ENCODE measurements at regions not wholly inside any gene's neighbourhood (a gene's known extent, or its start where the extent isn't known, plus 50 kb on each side); places are given as distances from the start of the nearest gene placed in this dataset.
"Not testable (repeated sequence)": the region's sequence is repeated elsewhere in the genome, so short reads cannot be mapped to it uniquely, and the experiment has no call there.

- peak; percentile 88 for FAIRE-seq
- no peak for DNase-seq (ENCODE audit: low spot score)
These were observed 572.4 kb downstream of the UQCRFS1 start for GRCh38 chr19:28640506-28640905.

- DNase-seq (ENCODE audit: low spot score) (no peak), FAIRE-seq (no peak)
These were observed 574.5 kb downstream of the UQCRFS1 start for GRCh38 chr19:28638445-28638844.

- DNase-seq (ENCODE audit: low spot score) (no peak), FAIRE-seq (peak; percentile 79)
These were observed 576.2 kb downstream of the UQCRFS1 start for GRCh38 chr19:28636706-28637105.

- DNase-seq (ENCODE audit: low spot score) (no peak), FAIRE-seq (no peak)
These were observed 576.8 kb downstream of the UQCRFS1 start for GRCh38 chr19:28636016-28636629.

- FAIRE-seq (no peak), DNase-seq (ENCODE audit: low spot score) (no peak)
These were observed 578.1 kb downstream of the UQCRFS1 start for GRCh38 chr19:28634837-28635236.

GRCh38 chr19:28634019-28634328 is 579.0 kb downstream of the UQCRFS1 start:
- DNase-seq (ENCODE audit: low spot score) = no peak
- FAIRE-seq = no peak

GRCh38 chr19:28633319-28634018 is 579.5 kb downstream of the UQCRFS1 start:
- DNase-seq (ENCODE audit: low spot score) = peak; percentile 86
- FAIRE-seq = peak; percentile 98

GRCh38 chr19:28632371-28633080 is 580.4 kb downstream of the UQCRFS1 start:
- no peak for DNase-seq (ENCODE audit: low spot score)
- no peak for FAIRE-seq

GRCh38 chr19:28631961-28632360 is 581.0 kb downstream of the UQCRFS1 start:
- no peak for FAIRE-seq

GRCh38 chr19:28627669-28628068 is 585.3 kb downstream of the UQCRFS1 start:
- FAIRE-seq = no peak

More at GRCh38 chr19:28631961-28632360, 581.0 kb downstream of the UQCRFS1 start:
- no peak for DNase-seq (ENCODE audit: low spot score)

GRCh38 chr19:28626407-28626806 is 586.5 kb downstream of the UQCRFS1 start:
- not testable (repeated sequence) for FAIRE-seq; DNase-seq (ENCODE audit: low spot score)

More at GRCh38 chr19:28627669-28628068, 585.3 kb downstream of the UQCRFS1 start:
- DNase-seq (ENCODE audit: low spot score) = no peak

- FAIRE-seq = no peak
- DNase-seq (ENCODE audit: low spot score) = no peak
These were observed 593.0 kb downstream of the UQCRFS1 start for GRCh38 chr19:28619816-28620429.

- DNase-seq (ENCODE audit: low spot score) = no peak
These were observed 594.4 kb downstream of the UQCRFS1 start for GRCh38 chr19:28618504-28618903.

GRCh38 chr19:28615966-28616365 is 597.0 kb downstream of the UQCRFS1 start:
- FAIRE-seq (no peak), DNase-seq (ENCODE audit: low spot score) (no peak)

More at GRCh38 chr19:28618504-28618903, 594.4 kb downstream of the UQCRFS1 start:
- FAIRE-seq = peak; percentile 17

- DNase-seq (ENCODE audit: low spot score) = no peak
- no peak for FAIRE-seq
These were observed 597.4 kb downstream of the UQCRFS1 start for GRCh38 chr19:28615546-28615916.

GRCh38 chr19:28614634-28615545 is 598.1 kb downstream of the UQCRFS1 start:
- DNase-seq (ENCODE audit: low spot score) = no peak
- peak; percentile 90 for FAIRE-seq

- DNase-seq (ENCODE audit: low spot score) (no peak), FAIRE-seq (no peak)
These were observed 600.6 kb downstream of the UQCRFS1 start for GRCh38 chr19:28612275-28612769.

GRCh38 chr19:28611227-28611914 is 601.6 kb downstream of the UQCRFS1 start:
- DNase-seq (ENCODE audit: low spot score); FAIRE-seq: not testable (repeated sequence)

- FAIRE-seq (no peak), DNase-seq (ENCODE audit: low spot score) (no peak)
These were observed 602.2 kb downstream of the UQCRFS1 start for GRCh38 chr19:28610731-28611130.

- no peak for FAIRE-seq
These were observed 603.0 kb downstream of the UQCRFS1 start for GRCh38 chr19:28609944-28610343.

More at GRCh38 chr19:28609944-28610343, 603.0 kb downstream of the UQCRFS1 start:
- DNase-seq (ENCODE audit: low spot score) = no peak

Measured in urothelium cell line (cell line).